Smooth muscle cell (in vitro differentiated cells): ENCODE measurements at regions not wholly inside any gene's neighbourhood (a gene's known extent, or its start where the extent isn't known, plus 50 kb on each side); places are given as distances from the start of the nearest gene placed in this dataset.

Experiments used
- DNase-seq: peaks from one replicate; lab custom pipeline; 2025; ENCODE audit not compliant: unreplicated experiment; lab: John Stamatoyannopoulos, UW
- H2AFZ ChIP-seq: fragments of 200-600 bp; sonication (generic); 2 replicates; pipeline ENCODE4 v1.6.0; 2016; ENCODE audit warnings: antibody characterized with exemption, low read depth, mild to moderate bottlenecking
- H3F3A ChIP-seq: fragments of 200-600 bp; sonication (generic); 2 replicates; pipeline ENCODE4 v1.6.0; 2017; ENCODE audit warnings: antibody characterized with exemption, low read depth
- H3K27ac ChIP-seq: fragments of 200-600 bp; sonication (generic); 2 replicates; pipeline ENCODE4 v1.5.1; 2016; ENCODE audit warnings: low read depth, mild to moderate bottlenecking
- H3K27me3 ChIP-seq: fragments of 200-600 bp; sonication (generic); 2 replicates; pipeline ENCODE4 v1.6.1; 2016; ENCODE audit warnings: low read depth, mild to moderate bottlenecking
- H3K36me3 ChIP-seq: fragments of 200-600 bp; sonication (generic); 2 replicates; pipeline ENCODE4 v1.5.1; 2016; ENCODE audit warnings: low read depth
- H3K4me1 ChIP-seq: fragments of 200-600 bp; sonication (generic); 2 replicates; pipeline ENCODE4 v1.5.1; 2016; ENCODE audit warnings: low read depth
- H3K4me2 ChIP-seq: fragments of 200-600 bp; sonication (generic); 2 replicates; pipeline ENCODE4 v1.6.0; 2016; ENCODE audit warnings: mild to moderate bottlenecking
- H3K4me3 ChIP-seq: fragments of 200-600 bp; sonication (generic); 2 replicates; pipeline ENCODE4 v1.5.1; 2016; ENCODE audit warnings: mild to moderate bottlenecking
- H3K79me2 ChIP-seq: fragments of 200-600 bp; sonication (generic); 2 replicates; pipeline ENCODE4 v1.6.0; 2016; ENCODE audit warnings: low read depth, mild to moderate bottlenecking
- H3K9ac ChIP-seq: fragments of 200-600 bp; sonication (generic); 2 replicates; pipeline ENCODE4 v1.6.0; 2016; ENCODE audit warnings: low read depth
- H3K9me3 ChIP-seq: fragments of 200-600 bp; sonication (generic); replicated peaks from 2 replicates; pipeline ENCODE4 v1.5.1; 2016; ENCODE audit warnings: low read depth
- H4K20me1 ChIP-seq: fragments of 200-600 bp; sonication (generic); 2 replicates; pipeline ENCODE4 v1.6.0; 2016; ENCODE audit warnings: low read depth
- WGBS: methylation state at CpG from one replicate; pipeline ENCODE4 v1.1.7; 2016; ENCODE audit warnings: low lambda C conversion rate; 5-methylcytosine and 5-hydroxymethylcytosine counted together
- TF ChIP-seq, protein P1 (sequence below): fragments of 200-600 bp; sonication (generic); IDR thresholded peaks from 2 replicates; pipeline ENCODE4 v1.5.1; 2017; ENCODE audit warnings: borderline replicate concordance, mild to moderate bottlenecking, antibody characterized with exemption; ENCODE audit not compliant: insufficient read depth, poor library complexity, severe bottlenecking

GRCh38 chr9:115202960-115203751 is 85.2 kb upstream of the TNC start:
- Histone ChIP-seq H3K4me1 (peaks cover 19% of the 10 kb centered on the region), H2AFZ (no peak overlapping the region), H3K4me3 (no peak overlapping the region), H4K20me1 (no peaks in the 10 kb centered on the region), H3F3A (peaks cover 23% of the 10 kb centered on the region), H3K27me3 (no peaks in the 10 kb centered on the region), H3K27ac (peak overlapping the region; percentile 94), H3K9me3 (no peaks in the 10 kb centered on the region), H3K4me2 (peak overlapping the region; percentile 12), H3K79me2 (no peaks in the 10 kb centered on the region), H3K36me3 (no peaks in the 10 kb centered on the region), H3K9ac (no peak overlapping the region)
- WGBS: 42% methylated on average over 2 of the region's 2 CpGs
- TF ChIP-seq, protein P1, sequence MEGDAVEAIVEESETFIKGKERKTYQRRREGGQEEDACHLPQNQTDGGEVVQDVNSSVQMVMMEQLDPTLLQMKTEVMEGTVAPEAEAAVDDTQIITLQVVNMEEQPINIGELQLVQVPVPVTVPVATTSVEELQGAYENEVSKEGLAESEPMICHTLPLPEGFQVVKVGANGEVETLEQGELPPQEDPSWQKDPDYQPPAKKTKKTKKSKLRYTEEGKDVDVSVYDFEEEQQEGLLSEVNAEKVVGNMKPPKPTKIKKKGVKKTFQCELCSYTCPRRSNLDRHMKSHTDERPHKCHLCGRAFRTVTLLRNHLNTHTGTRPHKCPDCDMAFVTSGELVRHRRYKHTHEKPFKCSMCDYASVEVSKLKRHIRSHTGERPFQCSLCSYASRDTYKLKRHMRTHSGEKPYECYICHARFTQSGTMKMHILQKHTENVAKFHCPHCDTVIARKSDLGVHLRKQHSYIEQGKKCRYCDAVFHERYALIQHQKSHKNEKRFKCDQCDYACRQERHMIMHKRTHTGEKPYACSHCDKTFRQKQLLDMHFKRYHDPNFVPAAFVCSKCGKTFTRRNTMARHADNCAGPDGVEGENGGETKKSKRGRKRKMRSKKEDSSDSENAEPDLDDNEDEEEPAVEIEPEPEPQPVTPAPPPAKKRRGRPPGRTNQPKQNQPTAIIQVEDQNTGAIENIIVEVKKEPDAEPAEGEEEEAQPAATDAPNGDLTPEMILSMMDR: no peak
- DNase-seq: no peak

DNA sequence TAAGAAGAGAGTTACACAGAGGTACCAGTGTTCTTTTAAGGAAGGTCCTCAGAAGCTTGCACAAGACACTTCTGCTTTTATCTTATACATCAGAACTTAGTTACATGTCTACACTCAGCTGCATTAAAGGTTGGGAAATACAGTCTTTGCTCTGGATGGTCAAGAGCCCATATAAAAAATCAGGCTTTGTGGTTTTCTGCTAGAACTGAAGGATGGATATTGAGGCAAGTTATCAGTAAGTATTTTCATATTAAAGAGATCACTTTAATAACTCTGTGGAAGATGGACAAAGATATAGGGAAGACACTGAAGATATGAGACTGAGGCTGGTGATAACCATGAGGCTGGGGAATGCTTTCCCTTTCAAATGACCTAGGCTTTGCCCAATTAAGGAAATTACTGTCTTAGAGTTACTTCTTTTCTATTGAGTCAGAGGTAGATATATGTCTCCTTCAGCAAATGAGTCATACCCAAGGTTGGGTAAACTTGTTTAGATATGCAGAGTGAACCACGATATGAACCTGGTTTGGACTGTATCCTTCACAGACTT is 87.0 kb upstream of the TNC start:
- no peak for DNase-seq
- no peak overlapping the region for H3K4me3 ChIP-seq
- H4K20me1 ChIP-seq: no peaks in the 10 kb centered on the region
- TF ChIP-seq, protein P1: no peak
- H2AFZ ChIP-seq: no peak overlapping the region
- peaks cover 40% of the 10 kb centered on the region for H3F3A ChIP-seq
- no peaks in the 10 kb centered on the region for H3K9me3 ChIP-seq
- H3K36me3 ChIP-seq: no peaks in the 10 kb centered on the region
- no peaks in the 10 kb centered on the region for H3K79me2 ChIP-seq
- H3K27me3 ChIP-seq: no peaks in the 10 kb centered on the region
- H3K4me1 ChIP-seq: peaks cover 33% of the 10 kb centered on the region
- H3K4me2 ChIP-seq: peak overlapping the region; percentile 75
- H3K9ac ChIP-seq: no peak overlapping the region
- WGBS: 0% methylated on average over 1 of the region's 1 CpG
- H3K27ac ChIP-seq: peak overlapping the region; percentile 94

DNA sequence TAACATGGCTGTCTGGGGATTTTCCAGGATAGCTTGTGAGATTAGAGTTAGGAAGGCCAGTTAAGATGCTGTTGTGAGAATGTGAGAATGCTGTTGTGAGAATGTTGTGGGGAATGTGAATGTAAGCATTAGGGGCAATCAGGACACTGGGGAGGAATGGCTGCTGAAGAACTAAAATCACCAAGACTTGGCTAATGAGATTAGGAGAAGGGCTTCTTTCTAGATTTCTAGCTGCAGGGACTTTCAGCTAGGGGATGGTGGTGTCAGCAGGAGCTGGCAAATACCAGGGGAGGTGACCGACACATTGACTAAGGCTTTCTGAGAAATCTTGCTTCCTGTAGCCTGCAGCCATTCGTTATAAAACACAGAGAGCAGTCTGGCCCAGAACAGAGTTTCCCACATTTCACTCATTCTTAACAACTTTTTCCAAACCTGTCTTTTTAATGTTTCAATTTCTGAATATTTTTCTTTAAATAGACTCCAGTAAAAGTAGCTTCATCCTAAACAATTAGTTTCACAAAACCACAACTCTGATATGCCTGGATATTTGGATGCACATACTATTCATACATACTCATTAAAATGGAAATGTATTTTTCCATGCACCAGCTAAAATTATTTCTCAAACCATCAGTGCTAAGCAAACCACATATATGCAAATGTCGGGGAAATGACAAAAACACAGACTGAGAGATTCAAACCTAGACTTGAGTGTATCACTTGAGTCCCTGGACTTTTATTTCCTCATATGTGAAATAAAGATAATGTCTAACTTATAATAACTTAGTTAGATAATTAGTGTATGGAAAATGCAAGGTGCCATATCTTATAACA is 89.3 kb upstream of the TNC start:
- Histone ChIP-seq H3K27ac (peak overlapping the region; percentile 94), H4K20me1 (no peaks in the 10 kb centered on the region), H3K4me2 (peak overlapping the region; percentile 75), H3K79me2 (no peaks in the 10 kb centered on the region), H3K36me3 (no peaks in the 10 kb centered on the region), H2AFZ (no peak overlapping the region), H3K4me3 (no peak overlapping the region), H3K9me3 (no peaks in the 10 kb centered on the region), H3K9ac (peak overlapping the region; percentile 70), H3K4me1 (peaks cover 33% of the 10 kb centered on the region), H3F3A (peaks cover 57% of the 10 kb centered on the region), H3K27me3 (no peaks in the 10 kb centered on the region)
- DNase-seq: no peak
- TF ChIP-seq, protein P1: no peak
- WGBS: 17% methylated on average over 3 of the region's 3 CpGs
